Dendritic cell treated with granulocyte-macrophage colony-stimulating factor and Interleukin-4, amounts not matched to agents 40 ng/mL and 50 ng/mL, for 4 days (primary cell): ENCODE measurements at regions not wholly inside any gene's neighbourhood (a gene's known extent, or its start where the extent isn't known, plus 50 kb on each side); places are given as distances from the start of the nearest gene placed in this dataset.
A peak's percentile ranks its signal among the peaks of the same experiment; 100 is the strongest.

ENCODE experiments used
- H3K27ac Mint-ChIP-seq: one replicate; pipeline ENCODE4 v1.8.0; 2022; ENCODE audit warnings: mild to moderate bottlenecking, mixed read lengths
- H3K27me3 Mint-ChIP-seq: one replicate; pipeline ENCODE4 v1.8.0; 2022; ENCODE audit warnings: mild to moderate bottlenecking, mixed read lengths
- H3K36me3 Mint-ChIP-seq: one replicate; pipeline ENCODE4 v1.8.0; 2022; ENCODE audit warnings: low read depth, mixed read lengths
- H3K4me1 Mint-ChIP-seq: one replicate; pipeline ENCODE4 v1.8.0; 2022; ENCODE audit warnings: low read depth, mixed read lengths
- H3K4me3 Mint-ChIP-seq: one replicate; pipeline ENCODE4 v1.8.0; 2022; ENCODE audit warnings: mild to moderate bottlenecking, moderate library complexity, mixed read lengths
- H3K9me3 Mint-ChIP-seq: one replicate; pipeline ENCODE4 v1.8.0; 2022; ENCODE audit warnings: mixed read lengths
- intact Hi-C: fragments of 100-400 bp; cut with micrococcal nuclease; formaldehyde crosslinking; loops from one replicate; pipeline ENCODE4 v1.15.0; 2022

DNA sequence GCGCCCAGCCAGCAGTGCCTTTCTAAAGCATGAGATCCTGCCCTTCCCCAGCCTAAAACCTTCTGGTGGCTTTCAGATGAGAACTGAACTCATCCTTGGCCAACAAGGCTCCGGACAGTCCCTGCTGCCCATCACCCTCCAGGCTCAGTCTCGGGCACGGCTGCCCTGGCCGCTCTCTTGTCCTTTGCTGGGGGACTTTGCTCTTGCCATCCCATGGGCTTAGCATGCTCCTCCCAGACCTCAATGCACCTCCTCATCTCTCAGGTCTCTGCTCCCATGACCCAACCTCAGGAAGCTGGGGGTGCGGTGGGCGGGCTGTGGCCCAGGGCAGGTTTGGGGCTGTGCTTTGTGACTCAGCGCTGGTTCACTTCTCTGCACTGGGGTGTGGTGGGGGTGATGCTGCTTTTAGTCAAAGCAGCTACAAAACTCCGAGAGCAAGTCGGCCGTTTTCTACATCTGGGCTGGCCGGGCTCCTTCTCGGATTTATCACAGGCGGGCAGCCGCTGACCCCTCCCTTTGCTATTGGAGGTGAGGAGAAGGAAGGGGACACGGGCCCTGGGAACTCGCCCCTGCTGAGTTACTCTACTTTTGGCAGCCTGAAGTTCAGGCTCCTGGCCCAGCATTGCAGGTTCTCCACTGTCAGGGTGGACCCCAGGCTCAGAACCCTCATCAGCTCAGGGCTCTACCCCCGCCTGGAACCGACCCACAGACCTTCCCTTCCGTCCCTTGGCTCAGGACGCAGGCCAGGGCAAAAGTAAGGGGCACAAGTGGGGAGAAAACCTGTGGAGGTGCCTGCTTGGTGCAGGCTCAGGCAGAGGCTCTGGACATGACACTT, 90.6 kb upstream of the TAF1B start:
- no peak overlapping the region for H3K4me3 Mint-ChIP-seq
- H3K4me1 Mint-ChIP-seq, result peaks cover 58% of the 10 kb centered on the region
- peak overlapping the region; percentile 83 for H3K27ac Mint-ChIP-seq
- H3K27me3 Mint-ChIP-seq, result peaks cover 56% of the 10 kb centered on the region
- intact Hi-C loops, result loop anchor here (5.0 kb wide), 1 partner anchor 120 kb away; the partner anchor contains the start of gene YWHAQ
- no peaks in the 10 kb centered on the region for H3K36me3 Mint-ChIP-seq
- H3K9me3 Mint-ChIP-seq, result no peaks in the 10 kb centered on the region

DNA sequence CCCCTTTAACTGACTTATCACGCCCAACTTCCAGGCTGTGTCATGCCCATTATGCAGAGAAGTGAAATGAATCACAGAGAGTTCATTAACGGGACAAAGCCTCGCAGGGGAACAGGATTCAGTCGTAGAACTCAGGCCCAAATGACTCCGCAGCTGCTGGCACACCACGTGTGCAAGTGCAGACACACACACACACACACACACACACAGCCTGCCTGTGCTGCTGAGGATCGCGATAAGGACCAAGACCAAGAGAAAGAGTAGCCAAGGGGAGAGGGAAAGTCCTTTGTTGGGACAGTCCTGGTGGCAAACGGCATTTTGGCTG, 90.0 kb upstream of the TAF1B start:
- peaks cover 62% of the 10 kb centered on the region for H3K27me3 Mint-ChIP-seq

DNA sequence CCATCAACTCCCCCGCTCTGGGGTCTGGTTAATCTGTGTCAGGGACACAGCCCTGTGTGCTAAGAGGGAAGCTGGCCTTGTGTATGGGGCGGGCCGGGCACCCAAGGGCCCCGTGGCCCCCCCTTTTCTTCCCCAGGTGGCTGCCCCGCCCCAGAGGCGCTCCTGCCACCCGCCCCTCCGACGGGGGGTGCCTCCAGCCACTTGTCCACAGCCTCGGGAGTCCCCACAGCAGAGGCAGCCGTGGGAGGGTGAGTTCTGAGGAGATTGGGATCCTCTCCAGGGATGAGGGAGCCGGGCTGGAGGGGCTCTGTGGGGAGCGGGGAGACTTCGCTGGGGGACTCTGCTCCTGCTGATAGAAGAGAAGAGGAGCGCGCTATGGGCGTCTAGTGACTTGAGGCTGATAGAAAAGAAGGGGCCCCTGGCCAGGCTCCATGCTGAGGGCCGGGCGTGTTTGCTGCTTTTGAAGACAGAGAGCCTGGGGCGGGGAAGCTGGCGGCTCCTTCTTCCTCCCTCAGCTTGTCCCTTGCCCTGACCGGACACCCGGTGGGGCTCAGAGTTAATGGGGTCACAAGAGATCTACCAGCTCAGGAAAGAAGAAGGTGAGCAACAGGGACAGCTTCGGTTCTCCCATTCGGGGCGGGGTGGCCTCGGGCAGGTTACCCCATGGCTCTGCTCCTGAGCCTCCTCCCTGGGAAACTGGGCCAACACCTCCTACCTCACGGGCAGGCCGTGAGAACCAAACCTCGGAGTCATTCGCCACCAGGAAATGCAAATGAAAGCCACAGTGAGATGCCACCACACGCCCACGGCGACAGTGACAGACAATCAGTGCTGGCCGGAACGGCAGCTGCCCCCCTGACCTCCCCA, 89.4 kb upstream of the TAF1B start:
- intact Hi-C loops, result loop anchor here (5.0 kb wide), 1 partner anchor 122 kb away; the partner anchor contains the start of gene YWHAQ
- peak overlapping the region; percentile 83 for H3K27ac Mint-ChIP-seq
- H3K9me3 Mint-ChIP-seq, result no peaks in the 10 kb centered on the region

More for the DNA sequence above, 90.0 kb upstream of the TAF1B start:
- intact Hi-C loops, result loop anchor here (5.0 kb wide), 1 partner anchor 121 kb away; the partner anchor contains the start of gene YWHAQ
- Mint-ChIP-seq H3K4me3 (peak overlapping the region; percentile 53), H3K27ac (peak overlapping the region; percentile 83), H3K9me3 (no peaks in the 10 kb centered on the region), H3K4me1 (peaks cover 64% of the 10 kb centered on the region), H3K36me3 (no peaks in the 10 kb centered on the region)

DNA sequence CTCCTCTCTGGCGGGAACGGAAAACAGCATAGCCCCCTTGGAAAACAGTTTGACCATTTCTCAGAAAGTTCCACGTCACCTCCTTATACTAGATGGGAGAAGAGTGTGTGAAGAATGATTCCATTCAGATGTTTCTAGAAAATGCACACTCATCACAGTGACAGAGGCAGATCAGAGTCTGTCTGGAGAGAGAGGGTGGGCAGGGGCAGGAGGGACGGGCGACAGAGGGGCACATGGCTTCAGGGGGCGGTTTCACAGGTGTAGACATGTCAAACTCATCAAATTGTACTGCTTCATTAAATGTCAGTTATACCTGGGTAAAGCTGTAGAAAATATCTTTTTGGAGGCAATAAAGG, 88.8 kb upstream of the TAF1B start:
- peak overlapping the region; percentile 83 for H3K27ac Mint-ChIP-seq
- H3K9me3 Mint-ChIP-seq, result no peaks in the 10 kb centered on the region
- H3K4me1 Mint-ChIP-seq, result peaks cover 65% of the 10 kb centered on the region
- H3K4me3 Mint-ChIP-seq, result no peak overlapping the region
- intact Hi-C loops, result loop anchor here (5.0 kb wide), 1 partner anchor 122 kb away; the partner anchor contains the start of gene YWHAQ
- no peaks in the 10 kb centered on the region for H3K36me3 Mint-ChIP-seq
- H3K27me3 Mint-ChIP-seq, result peaks cover 69% of the 10 kb centered on the region

More for the DNA sequence above, 89.4 kb upstream of the TAF1B start:
- peaks cover 68% of the 10 kb centered on the region for H3K27me3 Mint-ChIP-seq
- no peaks in the 10 kb centered on the region for H3K36me3 Mint-ChIP-seq
- peaks cover 65% of the 10 kb centered on the region for H3K4me1 Mint-ChIP-seq
- H3K4me3 Mint-ChIP-seq, result no peak overlapping the region

DNA sequence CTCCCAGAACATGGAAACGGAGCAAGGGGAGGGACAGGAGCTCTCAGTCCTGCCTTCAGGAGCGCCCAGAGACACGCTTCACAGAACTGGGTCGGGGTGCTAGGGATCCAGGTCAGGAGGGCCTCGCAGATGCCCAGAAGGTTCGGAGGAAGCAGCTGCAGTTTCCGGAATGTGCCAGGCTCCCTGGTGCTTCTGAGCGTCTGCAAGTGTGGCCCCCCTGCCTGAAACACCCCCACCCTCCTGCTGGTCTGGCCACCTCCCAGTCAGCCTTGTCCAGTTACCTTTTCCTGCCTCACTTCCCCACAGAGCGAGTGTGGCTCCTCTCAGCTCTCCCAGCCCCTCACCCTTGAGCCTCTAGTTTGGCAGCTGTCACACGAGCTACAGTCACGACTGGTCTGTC, 88.3 kb upstream of the TAF1B start:
- Mint-ChIP-seq H3K36me3 (no peaks in the 10 kb centered on the region), H3K4me1 (peaks cover 67% of the 10 kb centered on the region), H3K27ac (no peak overlapping the region), H3K27me3 (peaks cover 69% of the 10 kb centered on the region), H3K9me3 (no peaks in the 10 kb centered on the region), H3K4me3 (no peak overlapping the region)
- intact Hi-C loops, result no loop called here

DNA sequence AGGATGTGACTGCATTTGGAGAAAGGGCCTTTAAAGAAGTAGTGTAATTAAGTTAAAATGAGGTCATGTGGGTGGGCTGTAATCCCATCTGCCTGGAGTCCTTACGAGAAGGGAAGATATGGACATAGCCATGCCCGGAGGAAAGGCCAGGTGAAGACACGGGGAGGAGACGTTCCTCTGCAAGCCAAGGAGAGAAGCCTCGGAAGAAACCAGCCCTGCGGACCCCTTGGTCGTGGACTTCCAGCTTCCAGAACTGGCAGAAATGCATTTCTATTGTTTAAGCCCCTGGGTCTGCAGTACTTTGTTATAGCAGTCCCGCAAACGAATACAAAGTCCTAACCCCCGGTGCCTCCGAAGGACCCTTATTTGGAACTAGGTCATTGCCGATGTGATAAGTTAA, 87.6 kb upstream of the TAF1B start:
- no peaks in the 10 kb centered on the region for H3K9me3 Mint-ChIP-seq
- intact Hi-C loops, result no loop called here
- peaks cover 71% of the 10 kb centered on the region for H3K4me1 Mint-ChIP-seq
- H3K4me3 Mint-ChIP-seq, result no peak overlapping the region
- H3K36me3 Mint-ChIP-seq, result no peaks in the 10 kb centered on the region
- H3K27ac Mint-ChIP-seq, result no peak overlapping the region
- peaks cover 71% of the 10 kb centered on the region for H3K27me3 Mint-ChIP-seq

DNA sequence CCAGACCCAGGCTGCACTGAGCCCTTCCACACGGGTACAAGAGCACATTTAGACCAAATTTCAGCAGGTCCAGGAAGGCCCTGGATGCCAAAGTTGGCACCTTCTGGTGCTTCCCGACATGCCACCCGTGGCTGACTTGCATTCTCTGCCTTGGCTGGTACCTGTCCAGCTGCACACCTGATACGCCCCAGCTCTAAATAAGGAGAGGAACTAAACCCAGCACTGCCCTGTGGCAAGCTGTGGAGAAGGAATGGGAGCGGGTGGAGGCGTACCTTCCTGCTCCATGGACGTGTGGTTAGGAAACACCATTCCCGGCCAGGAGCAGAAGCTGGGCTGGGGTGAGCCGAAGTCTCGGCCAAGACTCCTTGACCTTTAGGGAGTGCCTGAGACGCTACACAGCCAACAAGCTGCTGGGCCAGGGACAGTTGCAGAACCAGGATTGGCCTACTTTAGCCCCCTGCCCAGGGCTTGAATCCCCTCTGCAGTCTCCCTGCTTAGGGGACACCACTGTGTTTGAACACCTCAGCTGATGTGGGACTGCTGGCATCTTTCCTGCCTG, 86.5 kb upstream of the TAF1B start:
- Mint-ChIP-seq H3K27me3 (peaks cover 62% of the 10 kb centered on the region), H3K9me3 (no peaks in the 10 kb centered on the region), H3K27ac (no peak overlapping the region), H3K4me3 (no peak overlapping the region), H3K4me1 (peaks cover 61% of the 10 kb centered on the region), H3K36me3 (no peaks in the 10 kb centered on the region)
- intact Hi-C loops, result no loop called here

DNA sequence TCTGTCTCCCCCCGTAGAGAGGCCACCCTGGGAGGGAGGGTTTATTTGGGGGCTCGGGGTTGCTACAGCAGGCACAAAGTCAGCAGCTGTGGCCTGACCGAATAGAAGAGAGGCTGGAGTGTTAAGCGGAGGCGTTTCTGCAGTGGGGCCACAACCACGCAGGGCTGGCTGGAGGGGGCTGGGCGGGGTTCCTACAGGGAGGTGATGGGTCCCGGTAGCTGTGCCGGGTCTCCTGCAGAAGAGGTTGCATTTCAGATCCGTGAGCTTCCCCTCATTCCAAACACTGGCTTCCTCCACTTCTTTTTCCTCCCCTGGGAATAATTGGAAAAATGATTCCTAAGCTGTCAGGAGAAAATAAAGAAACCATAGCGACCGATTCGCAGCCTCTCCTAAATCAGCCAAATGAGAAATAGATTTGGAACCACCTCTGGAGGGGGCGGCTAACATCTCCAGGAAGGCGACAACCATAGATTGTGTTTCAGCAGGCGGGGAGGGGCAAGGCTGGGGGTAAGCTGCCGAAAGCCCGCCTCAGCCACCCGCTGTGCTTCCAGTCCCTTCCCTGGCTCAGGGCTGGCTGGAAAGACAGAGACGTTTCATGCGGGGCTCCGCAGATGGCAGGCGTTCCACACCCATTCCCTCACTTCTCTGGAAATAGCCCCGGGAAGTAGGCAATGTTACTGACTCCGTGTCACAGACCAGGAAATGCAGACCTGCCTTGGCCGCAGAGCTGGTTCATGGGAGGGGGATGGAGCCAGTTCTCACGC, 85.6 kb upstream of the TAF1B start:
- H3K27ac Mint-ChIP-seq, result no peak overlapping the region
- peaks cover 62% of the 10 kb centered on the region for H3K27me3 Mint-ChIP-seq
- intact Hi-C loops, result no loop called here
- no peaks in the 10 kb centered on the region for H3K36me3 Mint-ChIP-seq
- peak overlapping the region; percentile 11 for H3K4me3 Mint-ChIP-seq
- H3K9me3 Mint-ChIP-seq, result no peaks in the 10 kb centered on the region
- peaks cover 52% of the 10 kb centered on the region for H3K4me1 Mint-ChIP-seq

DNA sequence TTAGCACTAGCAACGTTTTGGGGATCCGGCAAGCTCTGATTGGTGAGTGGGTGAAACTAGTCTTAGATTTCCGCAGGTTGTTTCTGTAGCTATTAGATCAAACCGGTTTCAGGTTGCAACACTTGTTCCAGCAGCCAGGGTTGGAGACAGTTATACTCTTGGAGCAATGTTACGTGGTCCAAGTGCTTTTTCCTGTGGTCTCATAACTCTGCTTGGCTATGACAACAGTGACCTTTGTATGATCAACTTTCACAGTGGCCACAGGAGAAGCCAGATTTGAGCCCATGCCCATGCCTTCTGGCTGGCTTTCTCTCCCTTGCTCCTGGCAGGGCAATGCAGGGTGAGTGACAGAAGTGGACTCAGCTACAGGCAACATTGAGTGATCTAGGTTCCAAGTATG, 84.5 kb upstream of the TAF1B start:
- H3K27ac Mint-ChIP-seq, result no peak overlapping the region

DNA sequence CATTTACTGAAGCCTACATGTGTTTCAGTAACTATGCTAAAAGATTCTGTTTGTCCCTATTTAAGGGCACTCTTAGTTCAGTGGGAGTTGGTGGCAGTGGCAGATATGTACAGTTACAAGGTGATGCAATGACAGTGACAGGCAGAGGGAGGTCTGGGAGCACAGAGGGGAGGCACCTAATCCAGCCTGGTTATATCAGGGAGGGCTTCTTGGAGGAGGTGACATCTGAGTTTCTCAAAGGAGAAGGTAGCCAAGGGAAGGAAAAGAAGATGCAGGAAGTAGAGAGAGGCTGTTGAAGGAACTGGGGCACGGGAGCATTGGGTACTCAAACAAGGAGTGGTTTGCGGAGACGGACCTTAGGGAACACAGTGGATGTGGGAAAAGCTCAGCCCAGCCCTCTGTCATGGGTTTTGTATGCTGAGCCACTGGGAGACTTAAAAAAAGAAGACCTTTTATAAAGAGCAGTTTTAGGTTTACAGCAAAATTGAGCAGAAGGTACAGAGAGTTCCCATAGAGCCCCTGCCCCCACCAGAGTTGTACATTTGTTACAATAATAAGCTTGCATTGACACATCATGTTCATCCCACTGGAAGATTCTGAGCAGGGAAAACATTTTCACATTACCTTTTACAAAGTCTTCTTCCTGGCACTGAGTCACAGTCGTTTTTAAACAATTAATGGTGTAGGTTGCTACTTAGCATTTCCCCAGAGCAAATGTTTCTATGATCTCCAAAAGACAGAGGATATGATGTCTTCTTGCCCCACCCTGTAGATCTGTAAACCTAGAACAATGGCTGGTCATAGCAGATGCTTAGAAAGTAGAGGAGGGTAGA, 83.0 kb upstream of the TAF1B start:
- Mint-ChIP-seq H3K27ac (no peak overlapping the region), H3K4me3 (no peak overlapping the region), H3K36me3 (no peaks in the 10 kb centered on the region), H3K9me3 (no peaks in the 10 kb centered on the region), H3K27me3 (peaks cover 49% of the 10 kb centered on the region), H3K4me1 (peaks cover 48% of the 10 kb centered on the region)
- intact Hi-C loops, result no loop called here

More for the DNA sequence above, 84.5 kb upstream of the TAF1B start:
- H3K4me1 Mint-ChIP-seq, result peaks cover 48% of the 10 kb centered on the region
- H3K36me3 Mint-ChIP-seq, result no peaks in the 10 kb centered on the region
- intact Hi-C loops, result no loop called here
- H3K9me3 Mint-ChIP-seq, result no peaks in the 10 kb centered on the region
- H3K27me3 Mint-ChIP-seq, result peaks cover 61% of the 10 kb centered on the region
- H3K4me3 Mint-ChIP-seq, result no peak overlapping the region

DNA sequence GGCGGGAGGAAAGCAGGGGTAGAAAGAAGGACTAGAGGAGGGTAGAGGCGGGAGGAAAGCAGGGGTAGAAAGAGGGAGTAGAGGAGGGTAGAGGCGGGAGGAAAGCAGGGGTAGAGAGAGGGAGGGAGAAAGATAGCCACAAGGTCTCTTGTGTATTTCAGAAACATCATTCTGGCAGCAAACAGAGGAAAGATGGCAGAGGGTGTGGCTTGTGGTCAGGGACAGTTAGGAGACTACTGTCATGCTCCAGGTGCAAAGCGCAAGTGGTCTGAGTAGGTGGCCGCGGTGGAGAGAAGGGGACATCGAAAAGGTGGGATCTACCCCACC, 82.4 kb upstream of the TAF1B start:
- Mint-ChIP-seq H3K27me3 (peaks cover 43% of the 10 kb centered on the region), H3K4me3 (no peak overlapping the region), H3K9me3 (no peaks in the 10 kb centered on the region), H3K36me3 (no peaks in the 10 kb centered on the region), H3K4me1 (peaks cover 51% of the 10 kb centered on the region), H3K27ac (no peak overlapping the region)
- intact Hi-C loops, result no loop called here

DNA sequence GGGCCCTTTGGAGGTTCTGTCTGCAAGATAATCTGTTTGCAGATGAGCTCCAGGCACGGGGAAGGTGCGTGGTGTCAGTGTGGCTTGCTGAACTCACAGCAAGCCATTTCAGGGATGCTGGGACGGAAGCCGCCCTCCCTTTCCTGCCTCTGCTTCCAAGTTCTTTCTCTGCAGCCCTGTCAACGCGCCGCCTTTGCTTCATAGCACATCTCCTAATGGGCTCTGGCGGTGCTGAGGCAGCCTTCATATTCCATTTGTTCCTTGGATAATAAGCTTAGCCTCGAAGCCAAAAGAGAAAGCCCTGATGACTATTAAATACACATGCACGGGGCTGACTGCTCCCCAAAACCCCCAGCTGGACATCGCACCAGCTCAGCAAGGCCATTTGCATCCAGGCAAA, 81.7 kb upstream of the TAF1B start:
- H3K9me3 Mint-ChIP-seq, result no peaks in the 10 kb centered on the region
- H3K27ac Mint-ChIP-seq, result no peak overlapping the region
- no peak overlapping the region for H3K4me3 Mint-ChIP-seq
- peaks cover 58% of the 10 kb centered on the region for H3K4me1 Mint-ChIP-seq
- peaks cover 36% of the 10 kb centered on the region for H3K27me3 Mint-ChIP-seq
- H3K36me3 Mint-ChIP-seq, result no peaks in the 10 kb centered on the region
- intact Hi-C loops, result no loop called here

DNA sequence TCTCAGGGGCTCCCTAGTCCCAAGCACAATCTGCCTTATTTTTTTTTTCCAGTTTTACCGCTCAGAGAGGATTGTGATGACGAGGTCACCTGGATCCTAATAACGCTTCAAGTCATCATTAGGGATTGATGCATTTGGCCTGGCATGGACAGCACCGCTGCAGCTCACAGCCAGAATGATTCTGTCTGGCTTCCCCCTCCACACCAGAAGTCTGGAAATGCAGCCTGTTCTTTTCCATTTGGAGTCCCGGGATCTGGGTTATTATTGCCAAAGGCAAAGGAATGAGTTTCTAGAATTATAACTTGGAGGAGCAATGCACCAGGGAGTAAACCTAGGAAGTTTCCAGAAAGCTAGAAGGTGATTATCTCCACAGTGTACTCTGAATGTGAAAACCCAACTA, 81.1 kb upstream of the TAF1B start:
- H3K9me3 Mint-ChIP-seq, result no peaks in the 10 kb centered on the region
- no peak overlapping the region for H3K27ac Mint-ChIP-seq
- H3K27me3 Mint-ChIP-seq, result peaks cover 30% of the 10 kb centered on the region
- H3K4me1 Mint-ChIP-seq, result peaks cover 62% of the 10 kb centered on the region
- H3K36me3 Mint-ChIP-seq, result no peaks in the 10 kb centered on the region
- no peak overlapping the region for H3K4me3 Mint-ChIP-seq
- intact Hi-C loops, result no loop called here
